BLaER1 treated with 17β-estradiol and CSF1 and Interleukin-3, amounts not matched to agents 10 nM and 100 nM (cell line): ENCODE measurements at regions not wholly inside any gene's neighbourhood (a gene's known extent, or its start where the extent isn't known, plus 50 kb on each side); places are given as distances from the start of the nearest gene placed in this dataset.

Source experiments
- H3K27ac ChIP-seq, 11 experiments: shearing (Covaris generic); formaldehyde crosslinking; 2 replicates each; pipeline ENCODE4 v1.8.1; 2022
- H3K27me3 ChIP-seq, 11 experiments: shearing (Covaris generic); formaldehyde crosslinking; 2 replicates each; pipeline ENCODE4 v1.8.1; 2022
- H3K36me3 ChIP-seq, 11 experiments: shearing (Covaris generic); formaldehyde crosslinking; 2 replicates each; pipeline ENCODE4 v1.8.1; 2022
- H3K4me1 ChIP-seq, 10 experiments: shearing (Covaris generic); formaldehyde crosslinking; 2 replicates each; pipeline ENCODE4 v1.8.1; 2022
- H3K4me2 ChIP-seq, 11 experiments: shearing (Covaris generic); formaldehyde crosslinking; 2 replicates each; pipeline ENCODE4 v1.8.1; 2022
- H3K4me3 ChIP-seq, 10 experiments: shearing (Covaris generic); formaldehyde crosslinking; 2 replicates each; pipeline ENCODE4 v1.8.1; 2022
- H3K9ac ChIP-seq, 11 experiments: shearing (Covaris generic); formaldehyde crosslinking; 2 replicates each; pipeline ENCODE4 v1.8.1; 2022
- H3K9me3 ChIP-seq, 11 experiments: shearing (Covaris generic); formaldehyde crosslinking; replicated peaks in 1 of 11; 2 replicates each; pipeline ENCODE4 v1.8.1; 2022
- H4K20me1 ChIP-seq, 11 experiments: shearing (Covaris generic); formaldehyde crosslinking; 2 replicates each; pipeline ENCODE4 v1.8.1; 2022
- Cebpa-rat ChIP-seq, 11 experiments: shearing (Covaris generic); IDR thresholded peaks; 2 replicates each; pipeline ENCODE4 v1.8.1; 2022

DNA sequence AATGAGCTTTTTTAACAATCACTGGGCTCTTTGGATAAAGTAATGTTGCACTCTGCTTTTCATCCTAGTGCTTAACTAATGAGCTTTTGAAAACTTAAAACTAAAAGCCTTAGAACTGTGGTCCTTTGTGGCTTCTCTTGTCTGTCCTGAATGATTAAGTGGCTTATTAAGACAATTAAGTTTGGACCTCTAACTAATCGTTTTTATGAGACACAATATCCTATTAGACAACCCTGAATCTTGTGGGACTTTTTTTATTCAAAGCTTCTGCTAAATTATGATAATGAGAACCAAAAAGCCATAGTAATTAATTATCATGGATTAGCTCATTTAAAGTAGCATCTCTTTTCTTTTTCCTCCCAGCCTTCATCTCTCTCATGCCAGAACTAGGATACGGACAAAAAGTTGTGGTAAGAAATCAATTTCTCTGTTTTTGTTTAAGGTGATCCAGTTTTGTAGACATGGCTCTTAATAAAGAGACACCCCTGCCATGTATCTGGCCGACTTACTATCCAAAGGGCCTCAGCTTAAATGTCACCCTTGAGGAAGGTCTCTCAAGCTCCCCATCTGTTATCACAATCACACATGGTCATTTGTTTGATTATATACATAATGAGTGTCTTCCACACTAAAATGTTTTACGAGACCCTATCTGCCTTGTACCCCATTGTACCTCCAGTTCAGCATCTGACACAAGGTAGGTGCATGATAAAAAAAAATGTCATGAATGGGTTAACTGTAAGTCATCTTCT, 384.4 kb upstream of the IRAK1BP1 start:
- no peaks in the 10 kb centered on the region for H3K4me1 ChIP-seq
- H3K4me3 ChIP-seq, result no peak overlapping the region
- TF ChIP-seq Cebpa-rat (IDR thresholded peaks at IDR 0.05), result no peak
- H3K36me3 ChIP-seq, result no peaks in the 10 kb centered on the region
- H3K27me3 ChIP-seq, result no peaks in the 10 kb centered on the region
- H3K27ac ChIP-seq, result no peak overlapping the region
- H4K20me1 ChIP-seq, result no peaks in the 10 kb centered on the region
- no peaks in the 10 kb centered on the region for H3K9me3 ChIP-seq
- no peak overlapping the region for H3K4me2 ChIP-seq
- H3K9ac ChIP-seq, result no peak overlapping the region

DNA sequence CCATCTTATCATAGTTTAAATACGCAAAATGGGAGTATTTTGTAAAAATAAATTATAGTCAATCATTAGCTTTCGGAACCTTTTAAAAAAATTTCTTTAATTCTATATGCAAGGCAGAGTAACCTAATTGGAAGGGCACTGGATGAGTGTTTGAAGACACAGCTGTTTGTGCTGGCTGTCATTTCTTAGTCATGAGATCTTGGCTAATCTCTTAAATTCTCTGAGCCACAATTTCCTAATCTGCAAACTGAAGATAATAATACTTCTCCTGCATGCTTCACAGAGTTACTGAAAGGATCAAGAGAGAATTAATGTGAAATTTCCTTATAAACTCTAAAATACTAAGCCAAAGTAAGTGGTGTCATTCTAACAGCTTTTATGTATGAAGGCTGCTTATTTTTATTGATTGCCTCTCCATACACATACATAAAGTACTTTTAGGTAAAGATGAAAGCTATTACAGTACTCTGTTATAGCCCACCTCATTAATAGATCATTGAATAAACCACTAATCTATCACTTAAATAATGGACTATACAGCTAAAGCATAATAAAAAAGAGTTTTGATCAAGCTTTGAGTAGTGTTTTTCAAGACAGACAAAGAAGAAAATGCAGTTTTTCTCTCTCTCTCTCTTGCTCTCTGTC, 383.7 kb upstream of the IRAK1BP1 start:
- Histone ChIP-seq H3K4me1 (no peaks in the 10 kb centered on the region), H3K9ac (no peak overlapping the region), H3K4me2 (no peak overlapping the region), H4K20me1 (no peaks in the 10 kb centered on the region), H3K36me3 (no peaks in the 10 kb centered on the region), H3K9me3 (no peaks in the 10 kb centered on the region), H3K27me3 (no peaks in the 10 kb centered on the region), H3K27ac (no peak overlapping the region), H3K4me3 (no peak overlapping the region)
- no peak for TF ChIP-seq Cebpa-rat (IDR thresholded peaks at IDR 0.05)

- H4K20me1 ChIP-seq, result no peaks in the 10 kb centered on the region
- H3K4me2 ChIP-seq, result no peak overlapping the region
- H3K27ac ChIP-seq, result no peak overlapping the region
- H3K27me3 ChIP-seq, result no peaks in the 10 kb centered on the region
- no peaks in the 10 kb centered on the region for H3K9me3 ChIP-seq
- no peak overlapping the region for H3K4me3 ChIP-seq
- no peaks in the 10 kb centered on the region for H3K36me3 ChIP-seq
- H3K4me1 ChIP-seq, result no peaks in the 10 kb centered on the region
- no peak for TF ChIP-seq Cebpa-rat (IDR thresholded peaks at IDR 0.05)
- H3K9ac ChIP-seq, result no peak overlapping the region
These were observed 382.9 kb upstream of the IRAK1BP1 start for GRCh38 chr6:78484198-78485064.

DNA sequence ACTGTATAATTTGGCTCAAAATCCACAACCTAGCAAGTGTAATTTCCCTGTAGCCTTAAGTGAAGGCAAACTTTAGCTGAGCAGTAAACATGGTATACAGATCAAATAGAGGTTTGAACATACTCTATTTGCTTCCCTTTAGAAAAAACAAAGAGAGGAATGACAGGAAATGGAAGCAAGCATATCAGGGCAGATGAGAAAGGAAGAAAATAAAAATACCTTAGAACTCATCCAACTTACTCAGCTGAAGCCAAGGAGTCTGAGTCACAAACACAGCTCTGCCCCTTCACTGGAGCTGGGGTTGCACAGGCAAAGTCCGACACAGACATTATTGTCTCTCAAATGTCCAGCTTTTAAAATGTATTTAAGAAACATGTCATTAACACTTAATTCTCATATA, 379.9 kb upstream of the IRAK1BP1 start:
- no peaks in the 10 kb centered on the region for H3K27me3 ChIP-seq
- no peaks in the 10 kb centered on the region for H3K4me1 ChIP-seq
- no peak overlapping the region for H3K27ac ChIP-seq

DNA sequence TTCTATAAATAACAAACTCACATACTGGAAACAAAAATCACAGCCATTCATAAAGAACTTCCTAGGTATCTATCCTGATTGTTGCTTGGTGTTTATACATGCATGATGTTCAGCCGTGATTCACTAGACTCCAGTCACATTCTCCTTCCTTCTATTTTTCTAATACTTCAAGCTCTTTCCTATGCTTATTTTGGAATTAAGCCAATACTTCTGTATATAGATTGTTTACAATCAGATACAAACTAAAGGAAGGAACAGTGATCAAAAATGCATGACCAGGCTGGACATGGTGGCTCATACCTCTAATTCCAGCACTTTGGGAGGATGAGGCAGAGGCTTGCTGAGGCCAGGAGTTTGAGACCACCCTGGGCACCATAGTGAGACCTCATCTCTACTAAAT, 377.5 kb upstream of the IRAK1BP1 start:
- no peak for TF ChIP-seq Cebpa-rat (IDR thresholded peaks at IDR 0.05)
- Histone ChIP-seq H3K4me1 (no peaks in the 10 kb centered on the region), H4K20me1 (no peaks in the 10 kb centered on the region)

More for the DNA sequence above, 379.9 kb upstream of the IRAK1BP1 start:
- Histone ChIP-seq H3K4me2 (no peak overlapping the region), H3K36me3 (no peaks in the 10 kb centered on the region), H4K20me1 (no peaks in the 10 kb centered on the region), H3K4me3 (no peak overlapping the region), H3K9me3 (no peaks in the 10 kb centered on the region), H3K9ac (no peak overlapping the region)
- no peak for TF ChIP-seq Cebpa-rat (IDR thresholded peaks at IDR 0.05)

GRCh38 chr6:78492351-78493017, 374.9 kb upstream of the IRAK1BP1 start:
- Histone ChIP-seq H3K36me3 (no peaks in the 10 kb centered on the region), H3K9ac (no peak overlapping the region), H3K4me1 (no peaks in the 10 kb centered on the region), H3K9me3 (no peaks in the 10 kb centered on the region), H3K27me3 (no peaks in the 10 kb centered on the region), H4K20me1 (no peaks in the 10 kb centered on the region), H3K4me3 (no peak overlapping the region), H3K4me2 (no peak overlapping the region), H3K27ac (no peak overlapping the region)
- no peak for TF ChIP-seq Cebpa-rat (IDR thresholded peaks at IDR 0.05)

More for the DNA sequence above, 377.5 kb upstream of the IRAK1BP1 start:
- H3K4me2 ChIP-seq, result no peak overlapping the region
- H3K9ac ChIP-seq, result no peak overlapping the region
- no peak overlapping the region for H3K27ac ChIP-seq
- no peaks in the 10 kb centered on the region for H3K27me3 ChIP-seq
- no peak overlapping the region for H3K4me3 ChIP-seq
- no peaks in the 10 kb centered on the region for H3K9me3 ChIP-seq
- H3K36me3 ChIP-seq, result no peaks in the 10 kb centered on the region

GRCh38 chr6:78500299-78501089, 366.9 kb upstream of the IRAK1BP1 start:
- Histone ChIP-seq H3K36me3 (no peaks in the 10 kb centered on the region), H3K9me3 (no peaks in the 10 kb centered on the region), H3K4me3 (no peak overlapping the region), H3K9ac (no peak overlapping the region), H3K27ac (no peak overlapping the region), H3K4me1 (no peaks in the 10 kb centered on the region), H4K20me1 (no peaks in the 10 kb centered on the region), H3K27me3 (no peaks in the 10 kb centered on the region), H3K4me2 (no peak overlapping the region)
- TF ChIP-seq Cebpa-rat (IDR thresholded peaks at IDR 0.05), result no peak

GRCh38 chr6:78502386-78502887, 364.9 kb upstream of the IRAK1BP1 start:
- TF ChIP-seq Cebpa-rat (IDR thresholded peaks at IDR 0.05), result no peak

More at GRCh38 chr6:78502386-78502887, 364.9 kb upstream of the IRAK1BP1 start:
- Histone ChIP-seq H3K9me3 (peaks cover 0 to 10% (median 3%) of the 10 kb centered on the region in 11 experiments; a peak in 13 of 22 replicates), H4K20me1 (no peaks in the 10 kb centered on the region), H3K27ac (no peak overlapping the region), H3K4me2 (no peak overlapping the region), H3K36me3 (no peaks in the 10 kb centered on the region), H3K27me3 (no peaks in the 10 kb centered on the region), H3K9ac (no peak overlapping the region), H3K4me3 (no peak overlapping the region), H3K4me1 (no peaks in the 10 kb centered on the region)
